PC-3 (cell line): ENCODE measurements at regions not wholly inside any gene's neighbourhood (a gene's known extent, or its start where the extent isn't known, plus 50 kb on each side); places are given as distances from the start of the nearest gene placed in this dataset.

Experiments used
- ATAC-seq: fragments of 200-7000 bp; cut with Tn5 transposase; 2 replicates; pipeline ENCODE4 v1.9.1; 2020; ENCODE audit warnings: mild to moderate bottlenecking, moderate library complexity
- BruUV-seq: library from RNA; stranded (reverse); fragments of 400-500 nt; replicated peaks from 2 replicates; lab custom pipeline; 2021; lab: Mats Ljungman, UMichigan
- CTCF ChIA-PET: fragments of 300-600 bp; sonication (Branson Sonifier 250); formaldehyde crosslinking; loops from one replicate; lab custom pipeline; 2022; ENCODE audit warnings: antibody characterized with exemption; lab: Charles Lee
- POLR2A ChIA-PET: fragments of 300-600 bp; sonication (Branson Sonifier 250); formaldehyde crosslinking; loops from one replicate; lab custom pipeline; 2022; ENCODE audit warnings: antibody characterized with exemption; ENCODE audit not compliant: unreplicated experiment; lab: Charles Lee
- DNase-seq: peaks from one replicate; pipeline ENCODE4 v3.0.0-alpha.2; 2015
- H2AFZ ChIP-seq: fragments of 300-600 bp; sonication (generic); 2 replicates; pipeline ENCODE4 v1.6.0; 2016; ENCODE audit warnings: antibody characterized with exemption, low read length
- H3F3A ChIP-seq: fragments of 300-600 bp; sonication (generic); one replicate; pipeline ENCODE4 v1.6.0; 2017; ENCODE audit warnings: antibody characterized with exemption, low read length, control low read depth, mild to moderate bottlenecking; ENCODE audit not compliant: unreplicated experiment
- H3K27ac ChIP-seq: fragments of 300-600 bp; sonication (generic); 2 replicates; pipeline ENCODE4 v1.5.1; 2016; ENCODE audit warnings: mild to moderate bottlenecking, low read length
- H3K27me3 ChIP-seq: fragments of 300-600 bp; sonication (generic); 2 replicates; pipeline ENCODE4 v1.6.1; 2016; ENCODE audit warnings: low read length, mixed read lengths
- H3K36me3 ChIP-seq: fragments of 300-600 bp; sonication (generic); 2 replicates; pipeline ENCODE4 v1.6.1; 2016; ENCODE audit warnings: low read depth, mixed run types, low read length, mixed read lengths
- H3K4me1 ChIP-seq: fragments of 300-600 bp; sonication (generic); 2 replicates; pipeline ENCODE4 v1.5.1; 2016; ENCODE audit warnings: low read length; ENCODE audit not compliant: insufficient read depth
- H3K4me2 ChIP-seq: fragments of 300-600 bp; sonication (generic); 2 replicates; pipeline ENCODE4 v1.6.0; 2016; ENCODE audit warnings: low read length
- H3K4me3 ChIP-seq: fragments of 300-600 bp; sonication (generic); 2 replicates; pipeline ENCODE4 v1.5.1; 2016; ENCODE audit warnings: mild to moderate bottlenecking, low read length, mixed read lengths
- H3K79me2 ChIP-seq: fragments of 300-600 bp; sonication (generic); 2 replicates; pipeline ENCODE4 v1.6.1; 2017; ENCODE audit warnings: low read length, mixed read lengths
- H3K9ac ChIP-seq: fragments of 300-600 bp; sonication (generic); 2 replicates; pipeline ENCODE4 v1.6.0; 2016; ENCODE audit warnings: mild to moderate bottlenecking, low read length
- H3K9me2 ChIP-seq: fragments of 300-600 bp; sonication (generic); replicated peaks from 2 replicates; pipeline ENCODE4 v1.6.1; 2016; ENCODE audit warnings: mixed run types, low read length, mixed read lengths
- H3K9me3 ChIP-seq: fragments of 300-600 bp; sonication (generic); 2 replicates; pipeline ENCODE4 v1.6.1; 2016; ENCODE audit warnings: low read length, mixed read lengths
- H4K20me1 ChIP-seq: fragments of 300-600 bp; sonication (generic); 2 replicates; pipeline ENCODE4 v1.6.1; 2016; ENCODE audit warnings: low read length, mixed read lengths
- CTCF ChIP-seq: fragments of 300-600 bp; sonication (generic); conservative IDR thresholded peaks from 2 replicates; pipeline ENCODE4 v1.5.1; 2017; ENCODE audit warnings: antibody characterized with exemption, low read depth, mild to moderate bottlenecking, low read length
- EZH2 ChIP-seq: fragments of 300-600 bp; sonication (generic); IDR thresholded peaks from one replicate; pipeline ENCODE4 v1.6.1; 2017; ENCODE audit warnings: antibody characterized with exemption, mild to moderate bottlenecking, low read length; ENCODE audit not compliant: unreplicated experiment
- EZH2phosphoT487 ChIP-seq: fragments of 300-600 bp; sonication (generic); IDR thresholded peaks from 2 replicates; pipeline ENCODE4 v1.6.1; 2018; ENCODE audit warnings: mild to moderate bottlenecking, antibody characterized with exemption, low read length, borderline replicate concordance
- intact Hi-C: fragments of 100-400 bp; cut with micrococcal nuclease; formaldehyde crosslinking; loops from 2 replicates; pipeline ENCODE4 v1.9.0; 2023

- no peaks in the 10 kb centered on the region for H3K4me1 ChIP-seq
- ATAC-seq (no peak), DNase-seq (no peak)
- H3K4me3 ChIP-seq: no peak overlapping the region
- no peak overlapping the region for H3K9ac ChIP-seq
- no peaks in the 10 kb centered on the region for H3K9me3 ChIP-seq
- POLR2A ChIA-PET: no interaction called here
- no peaks in the 10 kb centered on the region for H4K20me1 ChIP-seq
- H3K27me3 ChIP-seq: no peaks in the 10 kb centered on the region
- no peaks in the 10 kb centered on the region for H3K79me2 ChIP-seq
- no peak for TF ChIP-seq EZH2phosphoT487
- no peak for TF ChIP-seq EZH2
- TF ChIP-seq CTCF: no peak
- intact Hi-C loops: no loop called here
- BruUV-seq: no TSS peak
- H3K36me3 ChIP-seq: no peaks in the 10 kb centered on the region
- H3K4me2 ChIP-seq: no peak overlapping the region
- CTCF ChIA-PET: interaction anchor here (0.6 kb wide), 1 partner anchor 39 kb away, joined by 3 read pairs; no protein-coding TSS in a partner anchor
- H2AFZ ChIP-seq: no peak overlapping the region
- H3K27ac ChIP-seq: no peak overlapping the region
- H3K9me2 ChIP-seq: no peaks in the 10 kb centered on the region
- no peaks in the 10 kb centered on the region for H3F3A ChIP-seq
Observed at GRCh38 chr4:77347351-77347966, 190.5 kb downstream of the CCNG2 start.

- H4K20me1 ChIP-seq: no peaks in the 10 kb centered on the region
- intact Hi-C loops: no loop called here
- TF ChIP-seq EZH2 (no peak), EZH2phosphoT487 (no peak), CTCF (no peak)
- POLR2A ChIA-PET: no interaction called here
- no peak overlapping the region for H3K4me2 ChIP-seq
- no peak overlapping the region for H3K27ac ChIP-seq
- H3K9me2 ChIP-seq: no peaks in the 10 kb centered on the region
- H3K79me2 ChIP-seq: no peaks in the 10 kb centered on the region
- no peaks in the 10 kb centered on the region for H3F3A ChIP-seq
- no peak for ATAC-seq
- H3K9me3 ChIP-seq: no peaks in the 10 kb centered on the region
- no peak for DNase-seq
- no peak overlapping the region for H2AFZ ChIP-seq
- no peak overlapping the region for H3K4me3 ChIP-seq
- CTCF ChIA-PET: no interaction called here
- no peak overlapping the region for H3K9ac ChIP-seq
- H3K36me3 ChIP-seq: no peaks in the 10 kb centered on the region
- no peaks in the 10 kb centered on the region for H3K4me1 ChIP-seq
- BruUV-seq: no TSS peak
- no peaks in the 10 kb centered on the region for H3K27me3 ChIP-seq
Observed at GRCh38 chr4:77348815-77349214, 191.8 kb downstream of the CCNG2 start.

- intact Hi-C loops: no loop called here
Observed at GRCh38 chr4:77349364-77349763, 192.4 kb downstream of the CCNG2 start.

More at GRCh38 chr4:77349364-77349763, 192.4 kb downstream of the CCNG2 start:
- Histone ChIP-seq H3K4me1 (no peaks in the 10 kb centered on the region), H3K9me3 (no peaks in the 10 kb centered on the region), H3K4me2 (no peak overlapping the region), H3K9ac (no peak overlapping the region), H2AFZ (no peak overlapping the region), H3K4me3 (no peak overlapping the region), H3K36me3 (no peaks in the 10 kb centered on the region), H3F3A (no peaks in the 10 kb centered on the region), H3K9me2 (no peaks in the 10 kb centered on the region), H4K20me1 (no peaks in the 10 kb centered on the region), H3K27me3 (no peaks in the 10 kb centered on the region), H3K79me2 (no peaks in the 10 kb centered on the region), H3K27ac (no peak overlapping the region)
- POLR2A ChIA-PET: no interaction called here
- ATAC-seq (no peak), DNase-seq (no peak)
- CTCF ChIA-PET: no interaction called here
- TF ChIP-seq CTCF (no peak), EZH2phosphoT487 (no peak)
- BruUV-seq: no TSS peak
